ENCODE measurements at regions not wholly inside any gene's neighbourhood (a gene's known extent, or its start where the extent isn't known, plus 50 kb on each side); places are given as distances from the start of the nearest gene placed in this dataset.

GRCh38 chr12:16939871-16940306 lies 333.9 kb upstream of the LMO3 start:
- H3K27ac ChIP-seq (ENCODE audit: low read depth, low read length) = no peak overlapping the region
- no peaks in the 10 kb centered on the region for H3K9me3 ChIP-seq (ENCODE audit: control insufficient read depth, insufficient read depth, low read depth, low read length)
- H3K4me1 ChIP-seq (ENCODE audit: control insufficient read depth, insufficient read depth, low read length) = no peaks in the 10 kb centered on the region
- no peak overlapping the region for H3K9ac ChIP-seq (ENCODE audit: low read length)
- H3K27me3 ChIP-seq (ENCODE audit: control insufficient read depth, insufficient read depth, low read length) = no peaks in the 10 kb centered on the region
- no peaks in the 10 kb centered on the region for H3K36me3 ChIP-seq (ENCODE audit: control insufficient read depth, insufficient read depth, low read length)
- no peak overlapping the region for H3K4me3 ChIP-seq (ENCODE audit: low read depth, low read length)

- H3K27ac ChIP-seq (ENCODE audit: low read depth, low read length) = no peak overlapping the region
- H3K36me3 ChIP-seq (ENCODE audit: control insufficient read depth, insufficient read depth, low read length) = no peaks in the 10 kb centered on the region
- no peak overlapping the region for H3K4me3 ChIP-seq (ENCODE audit: low read depth, low read length)
- no peaks in the 10 kb centered on the region for H3K4me1 ChIP-seq (ENCODE audit: control insufficient read depth, insufficient read depth, low read length)
- H3K27me3 ChIP-seq (ENCODE audit: control insufficient read depth, insufficient read depth, low read length) = no peaks in the 10 kb centered on the region
- peaks cover 2% of the 10 kb centered on the region; the same call in 1 of the 2 replicates for H3K9me3 ChIP-seq (ENCODE audit: control insufficient read depth, insufficient read depth, low read depth, low read length)
- H3K9ac ChIP-seq (ENCODE audit: low read length) = no peak overlapping the region
Measured at GRCh38 chr12:16927259-16927658, 321.3 kb upstream of the LMO3 start.

GRCh38 chr12:16920451-16920850 lies 314.5 kb upstream of the LMO3 start:
- Histone ChIP-seq H3K4me3 (ENCODE audit: low read depth, low read length) (no peak overlapping the region), H3K27me3 (ENCODE audit: control insufficient read depth, insufficient read depth, low read length) (no peaks in the 10 kb centered on the region), H3K27ac (ENCODE audit: low read depth, low read length) (no peak overlapping the region)

GRCh38 chr12:16919551-16919950 lies 313.6 kb upstream of the LMO3 start:
- Histone ChIP-seq H3K4me1 (ENCODE audit: control insufficient read depth, insufficient read depth, low read length) (no peaks in the 10 kb centered on the region), H3K4me3 (ENCODE audit: low read depth, low read length) (no peak overlapping the region), H3K27ac (ENCODE audit: low read depth, low read length) (no peak overlapping the region), H3K36me3 (ENCODE audit: control insufficient read depth, insufficient read depth, low read length) (no peaks in the 10 kb centered on the region), H3K9me3 (ENCODE audit: control insufficient read depth, insufficient read depth, low read depth, low read length) (0 out of 2 replicates have a peak, but pooled peaks cover 10% of the 10 kb centered on the region), H3K27me3 (ENCODE audit: control insufficient read depth, insufficient read depth, low read length) (no peaks in the 10 kb centered on the region), H3K9ac (ENCODE audit: low read length) (no peak overlapping the region)

More at GRCh38 chr12:16920451-16920850, 314.5 kb upstream of the LMO3 start:
- Histone ChIP-seq H3K9ac (ENCODE audit: low read length) (no peak overlapping the region), H3K9me3 (ENCODE audit: control insufficient read depth, insufficient read depth, low read depth, low read length) (0 out of 2 replicates have a peak, but pooled peaks cover 10% of the 10 kb centered on the region), H3K36me3 (ENCODE audit: control insufficient read depth, insufficient read depth, low read length) (no peaks in the 10 kb centered on the region), H3K4me1 (ENCODE audit: control insufficient read depth, insufficient read depth, low read length) (no peaks in the 10 kb centered on the region)

- no peak overlapping the region for H3K4me3 ChIP-seq (ENCODE audit: low read depth, low read length)
- H3K27ac ChIP-seq (ENCODE audit: low read depth, low read length) = no peak overlapping the region
- H3K4me1 ChIP-seq (ENCODE audit: control insufficient read depth, insufficient read depth, low read length) = no peaks in the 10 kb centered on the region
- H3K9ac ChIP-seq (ENCODE audit: low read length) = no peak overlapping the region
- 0 out of 2 replicates have a peak, but pooled peaks cover 2% of the 10 kb centered on the region for H3K9me3 ChIP-seq (ENCODE audit: control insufficient read depth, insufficient read depth, low read depth, low read length)
- no peaks in the 10 kb centered on the region for H3K36me3 ChIP-seq (ENCODE audit: control insufficient read depth, insufficient read depth, low read length)
- H3K27me3 ChIP-seq (ENCODE audit: control insufficient read depth, insufficient read depth, low read length) = no peaks in the 10 kb centered on the region
Measured at GRCh38 chr12:16914853-16915252, 308.9 kb upstream of the LMO3 start.

GRCh38 chr12:16913832-16914490 lies 308.0 kb upstream of the LMO3 start:
- Histone ChIP-seq H3K9ac (ENCODE audit: low read length) (no peak overlapping the region), H3K4me3 (ENCODE audit: low read depth, low read length) (no peak overlapping the region), H3K4me1 (ENCODE audit: control insufficient read depth, insufficient read depth, low read length) (no peaks in the 10 kb centered on the region), H3K27me3 (ENCODE audit: control insufficient read depth, insufficient read depth, low read length) (no peaks in the 10 kb centered on the region), H3K9me3 (ENCODE audit: control insufficient read depth, insufficient read depth, low read depth, low read length) (no peaks in the 10 kb centered on the region), H3K36me3 (ENCODE audit: control insufficient read depth, insufficient read depth, low read length) (no peaks in the 10 kb centered on the region), H3K27ac (ENCODE audit: low read depth, low read length) (no peak overlapping the region)

GRCh38 chr12:16901946-16902345 lies 296.0 kb upstream of the LMO3 start:
- Histone ChIP-seq H3K27me3 (ENCODE audit: control insufficient read depth, insufficient read depth, low read length) (no peaks in the 10 kb centered on the region), H3K36me3 (ENCODE audit: control insufficient read depth, insufficient read depth, low read length) (no peaks in the 10 kb centered on the region), H3K4me3 (ENCODE audit: low read depth, low read length) (no peak overlapping the region), H3K9ac (ENCODE audit: low read length) (no peak overlapping the region), H3K4me1 (ENCODE audit: control insufficient read depth, insufficient read depth, low read length) (no peaks in the 10 kb centered on the region), H3K27ac (ENCODE audit: low read depth, low read length) (no peak overlapping the region), H3K9me3 (ENCODE audit: control insufficient read depth, insufficient read depth, low read depth, low read length) (no peaks in the 10 kb centered on the region)

GRCh38 chr12:16893426-16893825 lies 287.5 kb upstream of the LMO3 start:
- Histone ChIP-seq H3K36me3 (ENCODE audit: control insufficient read depth, insufficient read depth, low read length) (no peaks in the 10 kb centered on the region), H3K27me3 (ENCODE audit: control insufficient read depth, insufficient read depth, low read length) (no peaks in the 10 kb centered on the region), H3K9ac (ENCODE audit: low read length) (no peak overlapping the region), H3K4me3 (ENCODE audit: low read depth, low read length) (no peak overlapping the region), H3K9me3 (ENCODE audit: control insufficient read depth, insufficient read depth, low read depth, low read length) (no peaks in the 10 kb centered on the region), H3K4me1 (ENCODE audit: control insufficient read depth, insufficient read depth, low read length) (no peaks in the 10 kb centered on the region), H3K27ac (ENCODE audit: low read depth, low read length) (no peak overlapping the region)

- no peaks in the 10 kb centered on the region for H3K9me3 ChIP-seq (ENCODE audit: control insufficient read depth, insufficient read depth, low read depth, low read length)
- H3K27me3 ChIP-seq (ENCODE audit: control insufficient read depth, insufficient read depth, low read length) = no peaks in the 10 kb centered on the region
- H3K9ac ChIP-seq (ENCODE audit: low read length) = no peak overlapping the region
- H3K36me3 ChIP-seq (ENCODE audit: control insufficient read depth, insufficient read depth, low read length) = no peaks in the 10 kb centered on the region
- H3K27ac ChIP-seq (ENCODE audit: low read depth, low read length) = no peak overlapping the region
- H3K4me1 ChIP-seq (ENCODE audit: control insufficient read depth, insufficient read depth, low read length) = no peaks in the 10 kb centered on the region
- no peak overlapping the region for H3K4me3 ChIP-seq (ENCODE audit: low read depth, low read length)
Measured at GRCh38 chr12:16891673-16892072, 285.7 kb upstream of the LMO3 start.

- Histone ChIP-seq H3K36me3 (ENCODE audit: control insufficient read depth, insufficient read depth, low read length) (no peaks in the 10 kb centered on the region), H3K27me3 (ENCODE audit: control insufficient read depth, insufficient read depth, low read length) (no peaks in the 10 kb centered on the region), H3K4me1 (ENCODE audit: control insufficient read depth, insufficient read depth, low read length) (no peaks in the 10 kb centered on the region), H3K9ac (ENCODE audit: low read length) (no peak overlapping the region), H3K27ac (ENCODE audit: low read depth, low read length) (no peak overlapping the region), H3K4me3 (ENCODE audit: low read depth, low read length) (no peak overlapping the region), H3K9me3 (ENCODE audit: control insufficient read depth, insufficient read depth, low read depth, low read length) (no peaks in the 10 kb centered on the region)
Measured at GRCh38 chr12:16884819-16885218, 278.9 kb upstream of the LMO3 start.

- Histone ChIP-seq H3K4me3 (ENCODE audit: low read depth, low read length) (no peak overlapping the region), H3K27ac (ENCODE audit: low read depth, low read length) (no peak overlapping the region), H3K36me3 (ENCODE audit: control insufficient read depth, insufficient read depth, low read length) (no peaks in the 10 kb centered on the region), H3K4me1 (ENCODE audit: control insufficient read depth, insufficient read depth, low read length) (no peaks in the 10 kb centered on the region), H3K9me3 (ENCODE audit: control insufficient read depth, insufficient read depth, low read depth, low read length) (no peaks in the 10 kb centered on the region), H3K9ac (ENCODE audit: low read length) (no peak overlapping the region), H3K27me3 (ENCODE audit: control insufficient read depth, insufficient read depth, low read length) (no peaks in the 10 kb centered on the region)
Measured at GRCh38 chr12:16884056-16884455, 278.1 kb upstream of the LMO3 start.

Data from HUES6 (cell line).